ENCODE measurements at regions not wholly inside any gene's neighbourhood (a gene's known extent, or its start where the extent isn't known, plus 50 kb on each side); places are given as distances from the start of the nearest gene placed in this dataset.
"Not testable (repeated sequence)": the region's sequence is repeated elsewhere in the genome, so short reads cannot be mapped to it uniquely, and the experiment has no call there.

- TF ChIP-seq CTCF (conservative IDR thresholded peaks at IDR 0.05 in 1 of 2, IDR thresholded peaks at IDR 0.05 in 1 of 2; ENCODE audit: low read depth in 1 of 2, low read length in 2 of 2); EZH2 (IDR thresholded peaks at IDR 0.05; ENCODE audit: low read length, missing control alignments): not testable (repeated sequence)
Observed at GRCh38 chr7:67335663-67336062, 339.0 kb downstream of the TYW1 start.

All from fibroblast of lung (primary cell).